ENCODE measurements at regions not wholly inside any gene's neighbourhood (a gene's known extent, or its start where the extent isn't known, plus 50 kb on each side); places are given as distances from the start of the nearest gene placed in this dataset.
"Not testable (repeated sequence)": the region's sequence is repeated elsewhere in the genome, so short reads cannot be mapped to it uniquely, and the experiment has no call there.

DNA sequence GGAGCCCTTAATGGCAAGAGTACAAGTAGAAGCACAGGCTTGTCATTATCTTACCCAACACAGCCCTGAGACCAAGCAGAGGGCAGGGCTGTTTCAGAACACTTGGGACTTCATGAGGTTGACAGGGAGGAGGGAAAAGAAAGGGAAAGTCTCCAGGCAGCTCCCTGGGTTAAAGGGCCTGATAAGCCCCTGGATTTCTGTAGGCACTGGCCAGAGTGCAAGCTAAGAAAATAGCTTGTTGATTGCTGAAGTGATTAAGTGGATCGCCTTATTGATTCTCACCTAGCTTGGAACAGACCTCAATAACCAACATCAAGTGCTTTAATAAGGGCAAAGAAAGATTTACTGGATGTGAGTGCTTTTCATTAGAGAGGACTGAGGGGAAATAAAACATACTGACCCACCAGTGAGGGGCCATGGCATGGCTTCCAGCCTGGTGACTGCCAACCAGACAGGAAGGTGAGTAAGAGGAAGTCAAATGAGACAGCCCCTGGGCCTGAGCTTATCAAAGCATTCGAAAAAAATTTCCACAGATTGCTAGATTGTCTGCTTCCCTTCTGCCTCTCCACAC, 121.4 kb upstream of the NFIA start:
- no peak for DNase-seq (ENCODE audit: low spot score)
- intact Hi-C loops (cut with DNase I), result no loop called here

DNA sequence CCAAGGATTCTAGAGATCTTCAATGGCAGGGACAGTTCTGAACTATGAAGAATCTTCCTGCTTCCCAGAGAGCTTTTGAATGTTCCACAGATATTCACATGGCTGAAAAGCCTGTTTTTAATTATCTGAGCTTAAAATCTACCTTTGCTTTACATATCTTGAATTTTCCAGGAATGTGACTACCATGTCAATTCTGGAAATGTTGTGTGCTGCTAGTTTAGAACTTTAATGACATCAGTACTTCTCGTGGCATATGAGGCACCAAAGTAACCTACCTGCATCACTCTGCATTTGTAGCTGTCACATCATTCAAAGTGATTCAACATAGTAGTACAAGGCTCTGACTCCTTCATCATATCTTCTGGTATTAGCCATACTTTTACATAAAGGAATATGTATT, 122.7 kb upstream of the NFIA start:
- DNase-seq (ENCODE audit: low spot score), result no peak
- intact Hi-C loops (cut with DNase I), result no loop called here

DNA sequence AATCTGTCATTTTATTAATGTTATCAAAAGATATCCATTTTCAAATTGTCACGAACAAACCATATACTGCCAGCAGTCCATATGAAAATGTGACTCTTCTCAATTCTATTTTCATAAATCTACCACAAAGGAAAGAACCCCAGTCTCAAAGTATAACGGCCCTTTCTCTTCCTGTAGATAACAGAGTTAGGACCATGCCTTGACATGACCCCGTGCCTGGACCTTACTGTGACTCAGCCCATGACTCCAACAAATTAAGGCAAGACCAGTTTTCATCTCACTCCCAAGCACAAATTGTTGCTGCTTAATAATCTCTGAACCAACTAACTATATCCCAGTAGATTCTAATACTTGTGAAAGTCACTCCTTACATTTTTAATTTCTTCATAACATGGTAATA, 124.4 kb upstream of the NFIA start:
- intact Hi-C loops (cut with DNase I), result no loop called here
- DNase-seq (ENCODE audit: low spot score), result no peak

DNA sequence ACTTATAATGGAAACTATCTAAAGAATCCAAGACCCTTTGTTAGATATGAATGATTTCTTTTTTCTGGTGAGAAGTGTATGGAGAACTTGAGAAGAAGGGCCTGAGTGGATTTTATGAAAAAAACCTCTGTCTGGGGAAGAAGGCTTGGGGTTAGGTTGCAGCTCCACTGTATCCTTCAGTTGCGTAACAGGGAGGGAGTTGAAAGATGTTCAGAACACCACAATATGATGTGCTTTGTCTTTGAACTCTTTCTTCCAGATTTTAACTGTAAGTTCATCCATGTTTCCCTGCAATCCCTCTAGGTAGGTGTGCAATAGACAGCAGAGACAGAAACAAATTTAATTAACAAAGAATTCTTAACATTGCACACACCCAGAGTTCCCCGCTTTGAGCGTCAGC, 125.8 kb upstream of the NFIA start:
- intact Hi-C loops (cut with DNase I), result no loop called here

DNA sequence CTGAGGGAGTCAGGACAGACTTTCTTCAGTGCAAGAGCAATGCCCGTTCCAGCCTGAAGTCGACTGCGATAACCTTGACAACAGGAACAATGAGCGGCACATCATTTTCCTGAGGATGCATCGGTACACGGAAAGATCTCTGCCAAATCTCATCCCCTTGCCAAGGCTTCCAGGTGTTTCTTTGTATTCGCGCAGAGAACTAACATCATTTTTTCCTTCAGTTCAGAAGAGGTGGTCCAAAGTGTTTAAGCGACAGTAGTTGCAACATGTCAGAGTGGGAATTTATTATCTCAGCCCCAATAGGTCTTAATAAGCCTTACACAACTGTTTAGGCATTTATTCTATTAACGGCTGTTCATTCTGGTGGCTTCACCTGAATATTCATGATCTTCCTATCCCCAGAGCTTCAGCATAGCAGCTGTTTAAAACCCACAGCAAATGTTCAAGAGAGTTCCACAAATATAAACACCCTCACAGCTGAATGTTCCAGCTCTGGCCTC, 129.7 kb upstream of the NFIA start:
- no peak for DNase-seq (ENCODE audit: low spot score)
- intact Hi-C loops (cut with DNase I), result no loop called here

More for the DNA sequence above, 125.8 kb upstream of the NFIA start:
- no peak for DNase-seq (ENCODE audit: low spot score)

DNA sequence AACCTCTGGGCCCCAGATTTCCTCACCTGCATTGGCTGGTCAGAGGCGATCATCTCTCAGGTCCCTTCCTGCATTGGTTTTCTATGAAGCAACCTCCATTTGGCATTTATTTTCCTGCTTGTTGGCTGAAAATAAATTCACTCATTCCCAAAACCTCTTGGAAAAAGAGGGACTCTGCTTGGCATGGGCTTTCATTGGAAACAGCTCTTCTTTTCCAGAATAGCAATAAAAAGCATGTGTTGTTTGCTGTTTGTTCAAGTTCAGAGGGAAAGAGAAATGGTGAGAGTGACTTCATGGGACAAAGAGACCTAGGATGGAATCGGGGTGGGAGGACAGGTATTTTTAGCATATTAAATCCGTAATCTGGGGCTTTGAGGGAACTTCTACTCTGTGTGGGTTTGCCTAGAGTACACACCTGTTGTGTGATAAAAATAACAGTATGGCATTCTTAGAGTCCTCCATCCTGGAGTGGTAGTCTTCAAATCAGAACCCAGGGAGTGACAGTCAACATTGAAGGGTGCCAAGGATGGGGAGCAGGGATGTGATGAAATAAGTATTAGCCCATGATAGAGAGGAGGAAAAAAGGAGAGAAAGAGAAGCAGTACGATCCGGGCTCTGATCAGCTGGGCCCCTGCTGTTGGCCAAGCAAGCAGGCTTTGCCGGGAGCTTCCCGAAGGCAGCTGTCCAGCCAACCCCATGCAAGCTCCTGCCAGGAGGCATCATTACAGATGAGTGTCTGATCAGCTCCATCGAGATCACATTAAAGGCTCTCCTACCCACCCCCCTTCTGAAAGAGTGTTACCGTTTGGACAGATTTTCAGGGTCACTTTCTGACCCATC, 131.9 kb upstream of the NFIA start:
- intact Hi-C loops (cut with DNase I), result no loop called here
- DNase-seq (ENCODE audit: low spot score), result no peak

DNA sequence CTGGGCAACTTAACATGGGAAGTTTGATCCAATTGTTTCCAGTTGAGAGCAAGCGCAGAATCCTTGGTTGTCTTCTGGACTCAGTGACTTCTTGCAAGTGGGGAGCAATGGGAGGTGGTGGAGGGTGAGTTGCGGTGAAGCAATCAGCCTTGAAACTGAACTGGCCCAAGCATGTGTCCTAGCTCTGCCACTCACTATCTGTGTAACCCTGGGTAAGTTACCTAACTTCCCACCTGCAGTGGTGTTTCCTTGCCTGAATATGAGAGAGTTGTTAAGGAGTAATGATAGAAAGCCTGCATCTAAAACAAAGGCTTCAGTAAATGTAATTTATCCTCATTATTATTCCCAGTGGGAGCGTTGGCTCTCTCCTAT, 132.5 kb upstream of the NFIA start:
- intact Hi-C loops (cut with DNase I), result no loop called here

DNA sequence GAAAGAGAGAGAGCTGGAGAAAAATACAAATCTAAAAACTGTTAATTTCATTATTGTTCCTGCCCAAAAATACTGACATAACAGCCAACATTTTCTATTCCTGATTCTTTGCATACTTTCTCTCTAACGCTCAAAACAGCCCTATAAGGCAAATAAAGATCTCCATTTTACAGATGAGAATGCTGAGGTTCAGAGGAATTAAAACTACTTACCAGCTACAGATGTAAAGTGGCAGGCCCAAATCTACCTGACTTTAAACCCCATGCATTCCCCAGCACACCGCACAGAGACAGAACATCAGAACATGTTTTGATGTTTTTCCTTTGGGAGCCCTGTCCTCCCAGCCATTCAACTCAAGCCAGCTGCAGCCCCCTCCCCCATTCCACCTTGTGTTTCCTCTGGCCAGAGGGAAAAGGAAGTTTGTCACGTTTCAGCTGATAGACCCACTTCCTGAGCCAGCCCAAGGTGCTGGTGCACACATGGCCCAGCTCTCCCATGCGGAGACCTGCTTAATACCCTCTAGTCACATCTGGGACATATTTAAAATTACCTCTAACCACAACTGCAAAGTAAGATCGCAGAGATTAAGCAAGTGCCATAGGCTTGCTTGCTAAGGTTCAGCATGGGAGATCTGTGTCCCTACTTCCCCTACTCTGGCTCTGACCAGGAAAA, 133.1 kb upstream of the NFIA start:
- intact Hi-C loops (cut with DNase I), result no loop called here
- no peak for DNase-seq (ENCODE audit: low spot score)

More for the DNA sequence above, 132.5 kb upstream of the NFIA start:
- no peak for DNase-seq (ENCODE audit: low spot score)

DNA sequence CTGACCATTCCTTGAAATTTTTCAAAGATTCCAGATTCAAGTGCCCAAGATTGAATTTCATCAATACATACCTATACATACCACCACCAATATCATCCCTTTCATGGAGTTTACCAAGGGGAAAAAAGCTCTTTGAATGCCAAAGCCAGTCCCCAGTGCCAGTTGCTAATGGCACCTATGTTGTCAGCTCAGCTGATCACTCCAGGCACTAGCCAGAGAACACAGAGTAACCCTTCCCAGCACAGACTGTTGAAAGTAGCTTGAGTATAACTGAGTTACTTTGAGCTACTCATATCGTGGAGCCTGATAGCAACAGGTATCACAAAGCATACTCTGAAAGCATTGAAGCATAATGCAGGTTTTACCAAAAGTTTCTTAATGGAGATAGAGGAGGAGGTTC, 133.9 kb upstream of the NFIA start:
- no peak for DNase-seq (ENCODE audit: low spot score)
- intact Hi-C loops (cut with DNase I), result no loop called here

DNA sequence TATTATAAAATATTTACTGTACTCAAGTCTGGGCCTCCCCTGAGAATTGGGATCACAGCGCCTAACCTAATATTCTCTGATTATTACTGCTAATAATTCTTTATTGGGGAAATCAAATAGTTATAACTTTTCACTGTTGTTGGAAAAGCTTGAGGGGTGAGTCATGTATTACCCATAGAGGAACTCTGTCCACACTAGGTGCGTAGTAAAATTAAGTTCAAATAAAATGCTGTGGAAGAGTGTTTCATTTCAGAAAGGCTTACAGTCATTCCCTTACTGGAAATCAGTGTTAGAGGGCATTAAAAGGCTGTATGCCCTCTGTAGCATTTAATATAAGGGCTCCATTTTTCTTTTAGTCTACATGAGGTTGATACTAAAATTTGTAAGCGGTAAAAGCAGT, 135.0 kb upstream of the NFIA start:
- no peak for DNase-seq (ENCODE audit: low spot score)
- intact Hi-C loops (cut with DNase I), result no loop called here

DNA sequence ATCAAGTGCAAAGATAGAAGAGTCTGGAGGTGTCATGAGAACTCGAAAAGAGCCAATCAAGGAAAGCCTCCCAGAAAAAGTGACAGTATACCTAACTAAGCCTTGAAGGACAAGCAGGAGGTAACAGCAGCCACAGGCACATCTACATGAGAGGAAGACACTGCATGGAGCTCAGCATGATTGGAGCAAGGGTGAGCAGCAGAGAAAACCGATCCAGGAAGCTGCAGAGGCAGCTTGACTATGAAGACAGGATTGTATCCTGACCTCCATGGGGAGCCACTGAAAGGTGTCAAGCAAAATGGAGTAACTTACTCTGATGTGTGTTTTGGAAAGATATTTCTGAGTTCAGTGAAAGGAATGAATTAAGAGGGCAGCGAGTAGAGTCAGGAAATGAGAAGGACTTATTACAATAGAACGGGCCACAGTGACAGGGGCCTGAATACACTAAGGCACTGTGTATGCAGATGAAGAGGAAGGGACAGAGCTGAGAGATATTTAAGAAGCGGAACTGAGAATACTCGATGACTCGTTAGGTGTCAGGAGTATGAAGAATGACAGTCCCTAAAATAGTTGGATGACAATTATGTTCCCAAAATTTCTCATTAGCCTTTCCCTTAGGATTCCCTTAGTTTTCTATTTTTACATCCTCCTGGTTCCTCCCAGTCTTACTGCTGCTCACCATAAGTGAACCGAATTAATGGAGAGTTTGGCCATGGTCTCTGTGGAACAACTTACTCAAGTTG, 139.3 kb upstream of the NFIA start:
- DNase-seq (ENCODE audit: low spot score), result no peak
- intact Hi-C loops (cut with DNase I), result no loop called here

DNA sequence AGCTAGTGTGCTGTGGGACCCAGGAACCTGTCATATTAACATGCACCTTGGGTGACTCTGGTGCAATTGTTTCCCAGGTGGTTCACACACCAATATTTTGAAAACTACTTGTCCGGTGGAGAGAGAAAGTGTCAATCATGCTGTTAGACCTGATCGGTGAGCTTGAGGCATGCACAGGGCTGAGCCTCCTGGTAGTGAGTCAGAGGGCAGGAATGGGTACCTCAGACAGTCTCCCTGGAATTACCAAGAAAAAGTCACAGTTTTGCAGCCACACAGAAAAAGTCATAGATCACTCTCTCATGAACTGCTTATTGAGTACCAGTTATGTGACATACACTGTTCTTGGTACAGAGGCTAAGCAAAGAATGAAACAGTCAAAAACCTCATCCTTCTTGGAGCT, 140.1 kb upstream of the NFIA start:
- intact Hi-C loops (cut with DNase I), result no loop called here
- no peak for DNase-seq (ENCODE audit: low spot score)

DNA sequence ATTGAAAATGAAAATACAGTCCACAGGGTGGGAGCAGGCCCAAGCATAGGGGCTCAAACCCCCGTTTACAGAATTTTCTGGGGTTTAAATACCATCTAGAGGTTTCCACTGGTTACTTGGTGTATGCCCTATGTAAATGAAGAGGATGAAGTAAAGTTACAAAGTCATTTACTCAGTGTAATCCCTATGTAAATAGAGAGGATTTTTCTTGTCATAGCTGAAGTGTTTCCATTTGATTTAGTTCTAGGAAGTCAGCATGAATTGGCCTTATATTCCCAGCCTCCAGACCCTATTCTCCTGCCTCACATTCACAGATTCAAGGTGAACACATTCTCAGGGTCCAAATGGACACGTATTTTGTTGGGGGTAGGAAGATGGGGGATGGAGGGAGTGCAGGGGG, 141.7 kb upstream of the NFIA start:
- intact Hi-C loops (cut with DNase I); DNase-seq (ENCODE audit: low spot score): not testable (repeated sequence)

DNA sequence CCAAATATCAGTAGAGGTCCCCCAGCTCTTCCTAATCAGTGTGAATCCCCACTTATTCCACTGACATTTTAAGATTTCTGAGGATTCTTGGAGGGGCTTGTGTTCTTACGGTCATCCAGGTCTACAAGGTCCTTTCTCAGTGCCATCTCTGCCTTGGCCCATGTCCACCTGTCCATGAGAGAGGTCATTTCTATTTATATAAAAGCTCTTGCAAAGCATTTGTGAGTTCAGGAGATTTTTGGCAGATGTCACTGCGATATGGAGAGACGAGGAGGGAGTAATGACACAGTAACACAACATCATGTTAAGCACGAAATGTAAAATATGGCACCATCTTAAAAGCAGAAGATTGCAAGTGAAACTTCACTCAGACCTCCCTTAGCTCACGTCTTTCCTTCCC, 144.6 kb upstream of the NFIA start:
- intact Hi-C loops (cut with DNase I), result no loop called here
- DNase-seq (ENCODE audit: low spot score), result no peak

DNA sequence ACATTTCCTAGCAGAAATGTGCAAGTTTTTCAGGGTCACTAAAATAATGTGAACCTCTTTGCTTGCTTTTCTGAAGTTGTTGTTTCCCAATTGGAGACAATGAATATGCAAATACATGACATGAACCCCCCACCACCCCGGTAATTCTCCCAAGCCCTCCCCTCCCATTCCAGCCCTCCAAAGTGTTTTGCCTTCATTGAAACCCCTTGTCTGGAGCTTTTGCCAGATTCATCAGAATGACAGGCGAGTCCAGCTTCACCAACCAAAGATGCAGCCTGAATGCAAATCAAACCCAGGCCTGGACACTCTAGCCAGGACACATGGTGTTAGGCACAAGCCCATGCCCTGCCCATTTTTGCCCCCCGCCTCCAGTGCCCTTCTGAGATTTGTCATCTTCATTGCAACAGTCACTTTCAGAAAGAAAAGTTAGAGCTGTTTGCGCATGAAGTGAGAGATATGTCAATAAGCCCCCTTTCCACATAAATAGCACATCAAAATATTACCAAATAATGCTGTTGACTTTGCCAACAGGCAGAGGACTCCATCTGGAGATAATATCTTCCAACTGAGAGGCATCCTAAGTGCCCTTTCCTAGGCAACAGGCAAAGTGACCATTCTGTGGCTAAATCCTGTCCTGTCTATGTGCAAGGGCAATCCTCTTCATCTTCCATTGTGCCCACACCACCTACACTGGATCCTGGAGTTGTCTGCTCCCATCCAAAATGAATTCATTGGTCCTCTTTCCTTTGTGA, 145.6 kb upstream of the NFIA start:
- DNase-seq (ENCODE audit: low spot score), result no peak
- intact Hi-C loops (cut with DNase I), result no loop called here

DNA sequence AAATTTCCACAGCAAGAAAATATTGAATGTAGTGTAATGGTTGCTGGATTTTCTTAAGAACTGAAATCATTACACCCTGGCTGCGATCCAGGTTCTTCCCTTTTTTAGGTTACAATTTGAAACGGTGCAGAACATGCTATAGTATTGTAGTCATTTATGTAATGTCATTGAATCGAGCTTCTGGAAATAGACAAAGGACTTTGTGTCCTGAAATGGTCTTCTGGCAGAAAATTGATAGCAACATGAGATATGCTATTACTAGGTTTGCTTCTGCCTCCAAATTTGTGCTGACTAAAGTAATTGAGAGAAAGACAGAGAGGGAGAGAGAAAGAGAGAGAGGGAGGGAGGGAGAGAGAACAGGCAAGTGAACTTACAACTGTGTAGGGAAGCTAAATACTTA, 146.2 kb upstream of the NFIA start:
- DNase-seq (ENCODE audit: low spot score), result no peak
- intact Hi-C loops (cut with DNase I), result no loop called here

DNA sequence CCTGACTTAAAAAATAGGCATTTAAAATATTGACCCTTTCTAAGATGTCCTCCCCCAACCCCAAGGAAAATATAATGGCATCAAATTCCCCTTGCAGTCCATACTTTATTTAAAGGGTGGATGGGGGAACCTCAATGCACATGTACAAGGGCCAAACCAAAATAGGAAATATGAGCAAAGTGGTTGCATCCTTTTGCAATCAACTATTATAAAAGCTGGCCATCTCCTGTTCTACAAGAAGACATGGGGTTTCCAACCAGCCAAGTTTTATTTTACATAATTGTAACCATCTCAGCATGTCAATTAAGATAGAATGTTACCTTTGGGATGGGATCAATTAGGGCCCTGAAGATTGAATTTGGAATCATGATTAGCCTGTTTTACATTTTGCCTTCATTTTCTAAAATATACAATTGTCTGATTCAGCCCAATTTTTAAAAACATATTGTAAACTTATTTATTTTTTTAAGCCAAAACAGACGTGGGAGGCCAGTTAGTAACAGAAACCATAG, 146.7 kb upstream of the NFIA start:
- intact Hi-C loops (cut with DNase I), result no loop called here
- DNase-seq (ENCODE audit: low spot score), result no peak

DNA sequence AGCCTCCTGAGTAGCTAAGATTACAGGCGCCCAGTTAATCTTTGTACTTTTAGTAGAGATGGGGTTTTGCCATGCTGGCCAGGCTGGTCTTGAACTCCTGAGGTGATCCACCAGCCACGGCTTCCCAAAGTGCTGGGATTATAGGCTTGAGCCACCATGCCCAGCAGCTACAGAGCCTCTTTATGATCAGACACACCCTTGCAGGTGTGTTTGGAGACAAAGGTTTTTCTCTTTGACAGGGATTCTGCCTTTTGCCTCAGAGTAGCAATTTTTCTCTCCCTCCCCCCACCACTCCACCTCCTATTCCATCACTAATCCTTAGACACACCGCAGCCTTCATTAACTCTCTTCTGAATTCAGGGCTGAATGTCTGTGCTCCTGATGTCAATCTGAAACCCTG, 152.2 kb upstream of the NFIA start:
- no peak for DNase-seq (ENCODE audit: low spot score)
- intact Hi-C loops (cut with DNase I), result no loop called here
